K562 (cell line): ENCODE measurements at regions not wholly inside any gene's neighbourhood (a gene's known extent, or its start where the extent isn't known, plus 50 kb on each side); places are given as distances from the start of the nearest gene placed in this dataset.

Experiments used
- NCOA6 ChIP-seq: fragments of 450-650 bp; IDR thresholded peaks from 2 replicates; pipeline ENCODE4 v1.6.1; 2017; ENCODE audit warnings: mild to moderate bottlenecking
- PHTF2 ChIP-seq: fragments of 250-450 bp; sonication (Bioruptor Pico); IDR thresholded peaks from 2 replicates; pipeline ENCODE4 v1.5.0; 2021; ENCODE audit warnings: mild to moderate bottlenecking
- ZNF124 ChIP-seq: sonication (generic); formaldehyde crosslinking; IDR thresholded peaks from 2 replicates; pipeline ENCODE4 v1.8.1; 2022; ENCODE audit warnings: missing genetic modification reagents
- ZNF398 ChIP-seq: fragments of 250-450 bp; sonication (Bioruptor Pico); IDR thresholded peaks from 2 replicates; pipeline ENCODE4 v1.8.0; 2021; ENCODE audit warnings: moderate library complexity, mild to moderate bottlenecking, inconsistent platforms

- TF ChIP-seq ZNF398 (CRISPR knock-in tag) = no peak
- TF ChIP-seq NCOA6 = no peak
- TF ChIP-seq PHTF2 = no peak
- TF ChIP-seq ZNF124 (CRISPR knock-in tag) = no peak
Observed at GRCh38 chr5:81815321-81815720, 64.4 kb upstream of the SSBP2 start.
